ENCODE measurements at regions not wholly inside any gene's neighbourhood (a gene's known extent, or its start where the extent isn't known, plus 50 kb on each side); places are given as distances from the start of the nearest gene placed in this dataset.

DNA sequence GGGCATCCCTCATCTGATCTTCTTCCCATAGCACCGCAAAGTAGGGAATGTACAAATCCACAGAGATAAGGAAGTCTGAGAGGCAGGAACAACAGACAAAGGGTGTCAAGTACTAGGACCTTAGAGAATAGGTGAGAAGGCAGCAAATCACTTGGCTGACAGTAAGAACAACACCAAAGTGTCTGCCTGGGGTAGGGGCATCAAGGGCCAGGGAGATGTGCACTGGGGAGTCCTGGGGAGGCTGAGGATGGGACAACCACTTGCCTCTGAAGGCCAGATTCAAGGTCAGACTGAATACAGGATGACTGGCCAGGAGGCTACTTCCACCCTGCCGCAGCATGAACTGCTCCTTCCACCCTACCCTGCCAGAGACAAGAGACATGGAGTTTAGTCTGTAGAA lies 1040.8 kb downstream of the BCL11B start:
- Histone ChIP-seq H2BK5ac (ENCODE audit: low read depth, low read length, poor library complexity) (no peak overlapping the region), H3K79me2 (ENCODE audit: control insufficient read depth, insufficient read depth, low read length, poor library complexity) (no peaks in the 10 kb centered on the region)
- no CpG with 5 or more reads among the region's 2 CpGs for WGBS (ENCODE audit: extremely low coverage, insufficient coverage, insufficient read length)

DNA sequence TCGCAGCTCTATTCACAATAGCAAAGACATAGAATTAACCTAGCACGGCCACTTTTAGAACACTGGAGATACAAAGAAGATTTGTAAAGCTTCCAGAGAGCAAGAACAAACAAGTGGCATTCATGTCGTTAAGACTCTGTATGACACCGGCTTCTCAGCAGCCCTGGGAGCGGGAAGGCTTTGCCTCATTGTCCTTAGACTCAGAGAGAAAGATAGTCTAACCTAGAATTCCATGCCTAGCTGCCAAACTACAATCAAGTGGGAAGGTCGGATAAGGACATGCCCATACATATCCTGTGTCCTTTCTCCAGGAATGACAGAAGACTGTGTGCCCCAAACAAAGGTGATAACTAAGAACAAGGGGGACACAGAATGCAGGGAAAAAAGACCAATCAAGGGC lies 1038.3 kb downstream of the BCL11B start:
- Histone ChIP-seq H3K9ac (ENCODE audit: low read length) (no peak overlapping the region), H3K36me3 (ENCODE audit: control insufficient read depth in 1 of 2, insufficient read depth in 2 of 2, low read length in 2 of 2) (no peaks in the 10 kb centered on the region)

More for the DNA sequence above, 1040.8 kb downstream of the BCL11B start:
- Histone ChIP-seq H4K12ac (ENCODE audit: low read depth, low read length) (no peak overlapping the region), H3K27ac (ENCODE audit: low read depth, low read length) (no peak overlapping the region), H2BK12ac (ENCODE audit: low read length) (no peak overlapping the region), H3K36me3 (ENCODE audit: control insufficient read depth in 1 of 2, insufficient read depth in 2 of 2, low read length in 2 of 2) (no peaks in the 10 kb centered on the region), H4K91ac (ENCODE audit: low read depth, low read length) (no peak overlapping the region), H2BK120ac (ENCODE audit: insufficient read depth, low read length, poor library complexity) (no peak overlapping the region), H4K8ac (ENCODE audit: low read depth, low read length) (no peak overlapping the region), H3K79me1 (ENCODE audit: low read length) (no peaks in the 10 kb centered on the region), H3K14ac (ENCODE audit: low read length) (no peak overlapping the region), H3K9me3 (ENCODE audit: insufficient read depth, low read depth, low read length) (no peaks in the 10 kb centered on the region), H3K23ac (ENCODE audit: low read length) (no peak overlapping the region), H3K4me3 (ENCODE audit: low read depth, low read length) (no peak overlapping the region), H2AK5ac (ENCODE audit: low read length) (no peak overlapping the region), H3K4ac (ENCODE audit: low read depth, low read length) (no peak overlapping the region), H3K4me1 (ENCODE audit: control insufficient read depth in 1 of 2, insufficient read depth in 2 of 2, low read length in 2 of 2) (no peaks in the 10 kb centered on the region), H3K18ac (ENCODE audit: low read length) (no peak overlapping the region), H3K9ac (ENCODE audit: low read length) (no peak overlapping the region), H3K27me3 (ENCODE audit: insufficient read depth, low read length) (no peaks in the 10 kb centered on the region), H2AFZ (ENCODE audit: insufficient read depth, low read length, poor library complexity) (no peak overlapping the region), H3K4me2 (ENCODE audit: low read length) (no peak overlapping the region)
- no peak for DNase-seq

DNA sequence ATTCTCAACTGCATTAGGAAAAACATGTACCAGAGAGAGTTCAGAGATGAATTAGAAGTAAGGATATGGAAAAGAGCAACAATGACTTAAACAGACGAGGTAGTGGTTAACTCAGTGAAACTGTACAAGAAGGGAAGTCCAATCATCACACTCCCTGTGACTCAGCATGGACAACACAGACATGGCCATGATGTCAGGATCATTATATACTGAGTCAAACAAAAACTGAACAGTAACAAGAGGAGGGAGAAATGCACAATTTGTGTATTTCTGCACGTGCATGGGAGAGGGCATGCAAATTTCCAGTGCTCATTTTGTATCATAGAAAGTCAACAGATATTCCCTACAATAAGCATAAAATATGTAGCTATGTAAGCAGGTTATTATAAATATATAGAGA lies 1037.8 kb downstream of the BCL11B start:
- no peak overlapping the region for H3K9ac ChIP-seq (ENCODE audit: low read length)
- H4K91ac ChIP-seq (ENCODE audit: low read depth, low read length): no peak overlapping the region

More for the DNA sequence above, 1038.3 kb downstream of the BCL11B start:
- Histone ChIP-seq H2BK12ac (ENCODE audit: low read length) (no peak overlapping the region), H2AK5ac (ENCODE audit: low read length) (no peak overlapping the region), H3K4me1 (ENCODE audit: control insufficient read depth in 1 of 2, insufficient read depth in 2 of 2, low read length in 2 of 2) (no peaks in the 10 kb centered on the region), H2BK120ac (ENCODE audit: insufficient read depth, low read length, poor library complexity) (no peak overlapping the region), H3K4me2 (ENCODE audit: low read length) (no peak overlapping the region), H4K8ac (ENCODE audit: low read depth, low read length) (no peak overlapping the region), H3K18ac (ENCODE audit: low read length) (no peak overlapping the region), H2BK5ac (ENCODE audit: low read depth, low read length, poor library complexity) (no peak overlapping the region), H3K14ac (ENCODE audit: low read length) (no peak overlapping the region), H3K4me3 (ENCODE audit: low read depth, low read length) (no peak overlapping the region), H2AFZ (ENCODE audit: insufficient read depth, low read length, poor library complexity) (no peak overlapping the region), H4K12ac (ENCODE audit: low read depth, low read length) (no peak overlapping the region), H3K4ac (ENCODE audit: low read depth, low read length) (no peak overlapping the region), H3K27ac (ENCODE audit: low read depth, low read length) (no peak overlapping the region), H3K79me1 (ENCODE audit: low read length) (no peaks in the 10 kb centered on the region), H3K23ac (ENCODE audit: low read length) (no peak overlapping the region), H3K27me3 (ENCODE audit: insufficient read depth, low read length) (no peaks in the 10 kb centered on the region), H3K79me2 (ENCODE audit: control insufficient read depth, insufficient read depth, low read length, poor library complexity) (no peaks in the 10 kb centered on the region), H3K9me3 (ENCODE audit: insufficient read depth, low read depth, low read length) (peaks cover 1% of the 10 kb centered on the region), H4K91ac (ENCODE audit: low read depth, low read length) (no peak overlapping the region)
- whole genome bisulfite sequencing (ENCODE audit: extremely low coverage, insufficient coverage, insufficient read length): no CpG with 5 or more reads among the region's 6 CpGs
- no peak for DNase-seq

DNA sequence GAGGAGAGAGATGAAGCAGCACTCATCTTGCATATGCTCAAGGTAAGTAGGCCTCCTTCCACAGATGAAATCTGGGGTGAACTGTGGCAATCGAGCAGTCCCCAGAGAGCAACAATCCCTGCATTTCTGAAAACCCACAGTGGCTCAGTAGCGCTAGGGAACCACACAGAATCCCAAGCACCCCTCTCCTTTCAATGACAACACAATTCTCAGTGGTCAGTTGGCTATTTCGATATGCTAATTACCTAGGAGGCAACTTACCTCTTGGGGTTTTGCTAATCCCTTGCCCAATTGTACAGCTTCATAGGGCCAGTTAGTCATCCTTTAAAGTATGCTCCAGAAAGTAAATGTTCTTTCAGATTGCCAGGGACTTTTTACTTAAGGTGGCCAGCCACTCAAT lies 1035.7 kb downstream of the BCL11B start:
- H3K36me3 ChIP-seq (ENCODE audit: control insufficient read depth in 1 of 2, insufficient read depth in 2 of 2, low read length in 2 of 2): no peaks in the 10 kb centered on the region
- H3K14ac ChIP-seq (ENCODE audit: low read length): no peak overlapping the region
- H4K12ac ChIP-seq (ENCODE audit: low read depth, low read length): no peak overlapping the region
- H3K9me3 ChIP-seq (ENCODE audit: insufficient read depth, low read depth, low read length): peaks cover 1% of the 10 kb centered on the region
- H2BK12ac ChIP-seq (ENCODE audit: low read length): no peak overlapping the region
- no peaks in the 10 kb centered on the region for H3K27me3 ChIP-seq (ENCODE audit: insufficient read depth, low read length)
- H3K9ac ChIP-seq (ENCODE audit: low read length): no peak overlapping the region
- no peak overlapping the region for H3K4me3 ChIP-seq (ENCODE audit: low read depth, low read length)
- H4K8ac ChIP-seq (ENCODE audit: low read depth, low read length): no peak overlapping the region
- no peak for DNase-seq
- H3K18ac ChIP-seq (ENCODE audit: low read length): no peak overlapping the region
- no peak overlapping the region for H3K23ac ChIP-seq (ENCODE audit: low read length)
- no peak overlapping the region for H2AFZ ChIP-seq (ENCODE audit: insufficient read depth, low read length, poor library complexity)
- no peaks in the 10 kb centered on the region for H3K4me1 ChIP-seq (ENCODE audit: control insufficient read depth in 1 of 2, insufficient read depth in 2 of 2, low read length in 2 of 2)
- H2BK120ac ChIP-seq (ENCODE audit: insufficient read depth, low read length, poor library complexity): no peak overlapping the region
- no peak overlapping the region for H3K4me2 ChIP-seq (ENCODE audit: low read length)
- WGBS (ENCODE audit: extremely low coverage, insufficient coverage, insufficient read length): no CpG with 5 or more reads among the region's 3 CpGs
- no peak overlapping the region for H3K4ac ChIP-seq (ENCODE audit: low read depth, low read length)
- no peaks in the 10 kb centered on the region for H3K79me1 ChIP-seq (ENCODE audit: low read length)
- no peak overlapping the region for H2AK5ac ChIP-seq (ENCODE audit: low read length)
- H4K91ac ChIP-seq (ENCODE audit: low read depth, low read length): no peak overlapping the region
- H2BK5ac ChIP-seq (ENCODE audit: low read depth, low read length, poor library complexity): no peak overlapping the region
- H3K27ac ChIP-seq (ENCODE audit: low read depth, low read length): no peak overlapping the region
- no peaks in the 10 kb centered on the region for H3K79me2 ChIP-seq (ENCODE audit: control insufficient read depth, insufficient read depth, low read length, poor library complexity)

More for the DNA sequence above, 1037.8 kb downstream of the BCL11B start:
- no peak for DNase-seq
- H3K23ac ChIP-seq (ENCODE audit: low read length): no peak overlapping the region
- no peak overlapping the region for H2BK120ac ChIP-seq (ENCODE audit: insufficient read depth, low read length, poor library complexity)
- H3K36me3 ChIP-seq (ENCODE audit: control insufficient read depth in 1 of 2, insufficient read depth in 2 of 2, low read length in 2 of 2): no peaks in the 10 kb centered on the region
- no peak overlapping the region for H3K4me3 ChIP-seq (ENCODE audit: low read depth, low read length)
- no peak overlapping the region for H3K27ac ChIP-seq (ENCODE audit: low read depth, low read length)
- no peak overlapping the region for H2BK12ac ChIP-seq (ENCODE audit: low read length)
- H2AFZ ChIP-seq (ENCODE audit: insufficient read depth, low read length, poor library complexity): no peak overlapping the region
- no peaks in the 10 kb centered on the region for H3K79me2 ChIP-seq (ENCODE audit: control insufficient read depth, insufficient read depth, low read length, poor library complexity)
- no peaks in the 10 kb centered on the region for H3K27me3 ChIP-seq (ENCODE audit: insufficient read depth, low read length)
- H4K8ac ChIP-seq (ENCODE audit: low read depth, low read length): no peak overlapping the region
- no peaks in the 10 kb centered on the region for H3K4me1 ChIP-seq (ENCODE audit: control insufficient read depth in 1 of 2, insufficient read depth in 2 of 2, low read length in 2 of 2)
- no CpG with 5 or more reads among the region's 2 CpGs for WGBS (ENCODE audit: extremely low coverage, insufficient coverage, insufficient read length)
- H2AK5ac ChIP-seq (ENCODE audit: low read length): no peak overlapping the region
- H4K12ac ChIP-seq (ENCODE audit: low read depth, low read length): no peak overlapping the region
- H3K9me3 ChIP-seq (ENCODE audit: insufficient read depth, low read depth, low read length): peaks cover 1% of the 10 kb centered on the region
- H3K14ac ChIP-seq (ENCODE audit: low read length): no peak overlapping the region
- no peak overlapping the region for H3K18ac ChIP-seq (ENCODE audit: low read length)
- no peak overlapping the region for H2BK5ac ChIP-seq (ENCODE audit: low read depth, low read length, poor library complexity)
- no peak overlapping the region for H3K4ac ChIP-seq (ENCODE audit: low read depth, low read length)
- no peak overlapping the region for H3K4me2 ChIP-seq (ENCODE audit: low read length)
- H3K79me1 ChIP-seq (ENCODE audit: low read length): no peaks in the 10 kb centered on the region
